A549 (cell line): ENCODE measurements at regions not wholly inside any gene's neighbourhood (a gene's known extent, or its start where the extent isn't known, plus 50 kb on each side); places are given as distances from the start of the nearest gene placed in this dataset.

Experiments used
- small RNA-seq, 6 experiments: library from RNA; depleted of rRNA; stranded (forward); fragments of <200 nt; gene quantifications; one replicate each; pipeline ENCODE3, GENCODE V24; 2012

Small RNA genes in the stretch of these regions (small RNA-seq; reads per million reads assigned to genes)
- 0 reads per million in 6 experiments for gene AL590004.1
